ENCODE measurements at regions not wholly inside any gene's neighbourhood (a gene's known extent, or its start where the extent isn't known, plus 50 kb on each side); places are given as distances from the start of the nearest gene placed in this dataset.
A peak's percentile ranks its signal among the peaks of the same experiment; 100 is the strongest.
"Not testable (repeated sequence)": the region's sequence is repeated elsewhere in the genome, so short reads cannot be mapped to it uniquely, and the experiment has no call there.

- DNase-seq (ENCODE audit: insufficient read length, low spot score) (no peak), FAIRE-seq (no peak)
- TF ChIP-seq POLR2A (IDR thresholded peaks at IDR 0.05; ENCODE audit: low read depth, low read length), result no peak
These were observed 83.7 kb upstream of the L3MBTL4 start for GRCh38 chr18:6498289-6498856.

- DNase-seq (ENCODE audit: insufficient read length, low spot score), result no peak
- FAIRE-seq, result no peak
- TF ChIP-seq POLR2A (IDR thresholded peaks at IDR 0.05; ENCODE audit: low read depth, low read length), result no peak
These were observed 90.1 kb upstream of the L3MBTL4 start for GRCh38 chr18:6504605-6505497.

- no peak for TF ChIP-seq POLR2A (IDR thresholded peaks at IDR 0.05; ENCODE audit: low read depth, low read length)
- DNase-seq (ENCODE audit: insufficient read length, low spot score), result no peak
- no peak for FAIRE-seq
These were observed 90.8 kb upstream of the L3MBTL4 start for GRCh38 chr18:6505498-6505875.

GRCh38 chr18:6509417-6509816 lies 94.7 kb upstream of the L3MBTL4 start:
- DNase-seq (ENCODE audit: insufficient read length, low spot score), result no peak
- FAIRE-seq, result no peak
- no peak for TF ChIP-seq POLR2A (IDR thresholded peaks at IDR 0.05; ENCODE audit: low read depth, low read length)

GRCh38 chr18:6509832-6510231 lies 95.1 kb upstream of the L3MBTL4 start:
- no peak for TF ChIP-seq POLR2A (IDR thresholded peaks at IDR 0.05; ENCODE audit: low read depth, low read length)
- no peak for FAIRE-seq
- no peak for DNase-seq (ENCODE audit: insufficient read length, low spot score)

- TF ChIP-seq POLR2A (IDR thresholded peaks at IDR 0.05; ENCODE audit: low read depth, low read length), result no peak
- DNase-seq (ENCODE audit: insufficient read length, low spot score) (no peak), FAIRE-seq (no peak)
These were observed 106.2 kb upstream of the L3MBTL4 start for GRCh38 chr18:6520901-6521300.

GRCh38 chr18:6521803-6522418 lies 107.2 kb upstream of the L3MBTL4 start:
- FAIRE-seq (peak; percentile 81), DNase-seq (ENCODE audit: insufficient read length, low spot score) (no peak)
- TF ChIP-seq POLR2A (IDR thresholded peaks at IDR 0.05; ENCODE audit: low read depth, low read length), result no peak

GRCh38 chr18:6525604-6526003 lies 110.9 kb upstream of the L3MBTL4 start:
- TF ChIP-seq POLR2A (IDR thresholded peaks at IDR 0.05; ENCODE audit: low read depth, low read length), result no peak
- no peak for DNase-seq (ENCODE audit: insufficient read length, low spot score)
- FAIRE-seq, result no peak

- no peak for TF ChIP-seq POLR2A (IDR thresholded peaks at IDR 0.05; ENCODE audit: low read depth, low read length)
- no peak for DNase-seq (ENCODE audit: insufficient read length, low spot score)
- FAIRE-seq, result no peak
These were observed 122.8 kb upstream of the L3MBTL4 start for GRCh38 chr18:6537475-6537874.

- DNase-seq (ENCODE audit: insufficient read length, low spot score); FAIRE-seq: not testable (repeated sequence)
These were observed 126.5 kb upstream of the L3MBTL4 start for GRCh38 chr18:6541131-6541679.

- TF ChIP-seq POLR2A (IDR thresholded peaks at IDR 0.05; ENCODE audit: low read depth, low read length), result no peak
- DNase-seq (ENCODE audit: insufficient read length, low spot score) (no peak), FAIRE-seq (no peak)
These were observed 127.6 kb upstream of the L3MBTL4 start for GRCh38 chr18:6542296-6542695.

- FAIRE-seq (peak; percentile 23), DNase-seq (ENCODE audit: insufficient read length, low spot score) (no peak)
- TF ChIP-seq POLR2A (IDR thresholded peaks at IDR 0.05; ENCODE audit: low read depth, low read length), result no peak
These were observed 128.7 kb upstream of the L3MBTL4 start for GRCh38 chr18:6543330-6543908.

GRCh38 chr18:6546229-6546628 lies 131.5 kb upstream of the L3MBTL4 start:
- DNase-seq (ENCODE audit: insufficient read length, low spot score) (no peak), FAIRE-seq (no peak)
- TF ChIP-seq POLR2A (IDR thresholded peaks at IDR 0.05; ENCODE audit: low read depth, low read length), result no peak

GRCh38 chr18:6547476-6547875 lies 132.8 kb upstream of the L3MBTL4 start:
- TF ChIP-seq POLR2A (IDR thresholded peaks at IDR 0.05; ENCODE audit: low read depth, low read length), result no peak
- DNase-seq (ENCODE audit: insufficient read length, low spot score) (no peak), FAIRE-seq (no peak)
